ENCODE measurements at regions not wholly inside any gene's neighbourhood (a gene's known extent, or its start where the extent isn't known, plus 50 kb on each side); places are given as distances from the start of the nearest gene placed in this dataset.

- H3K4me1 Mint-ChIP-seq = no peaks in the 10 kb centered on the region
- no peak overlapping the region for H3K27ac Mint-ChIP-seq
- ATAC-seq = no peak
- Histone ChIP-seq H3K9me2 (ENCODE audit: insufficient read depth) (no peaks in the 10 kb centered on the region), H3K79me2 (replicated peaks; ENCODE audit: insufficient read depth) (no peaks in the 10 kb centered on the region), H3K27ac (ENCODE audit: low read depth) (no peak overlapping the region), H3K27me3 (ENCODE audit: insufficient read depth) (no peaks in the 10 kb centered on the region), H3F3A (replicated peaks; ENCODE audit: low read depth) (no peaks in the 10 kb centered on the region), H3K4me3 (no peak overlapping the region), H3K4me2 (no peak overlapping the region), H2AFZ (no peak overlapping the region), H3K36me3 (ENCODE audit: insufficient read depth) (no peaks in the 10 kb centered on the region), H3K4me1 (ENCODE audit: insufficient read depth) (no peaks in the 10 kb centered on the region), H4K20me1 (replicated peaks; ENCODE audit: insufficient read depth) (no peaks in the 10 kb centered on the region)
- no peak for TF ChIP-seq NANOG (IDR thresholded peaks at IDR 0.05; ENCODE audit: borderline replicate concordance)
- no peak for TF ChIP-seq EZH2 (IDR thresholded peaks at IDR 0.05; ENCODE audit: low read depth, unreplicated experiment)
- TF ChIP-seq ZNF331 (CRISPR knock-in tag; IDR thresholded peaks at IDR 0.05; ENCODE audit: low read depth) = no peak
- no peak for TF ChIP-seq CTCF (conservative IDR thresholded peaks at IDR 0.05; ENCODE audit: low read depth in 2 of 2)
- TF ChIP-seq JUNB (IDR thresholded peaks at IDR 0.05; ENCODE audit: unreplicated experiment) = no peak
- TF ChIP-seq ETS1 (IDR thresholded peaks at IDR 0.05) = no peak
- no peak for TF ChIP-seq ZNF462 (CRISPR knock-in tag; IDR thresholded peaks at IDR 0.05)
- TF ChIP-seq EZH2phosphoT487 (IDR thresholded peaks at IDR 0.05; ENCODE audit: unreplicated experiment) = no peak
- TF ChIP-seq CREB1 (CRISPR knock-in tag; IDR thresholded peaks at IDR 0.05; ENCODE audit: low read depth) = no peak
- TF ChIP-seq ZNF114 (CRISPR knock-in tag; IDR thresholded peaks at IDR 0.05) = no peak
- no peak for TF ChIP-seq STAT1 (IDR thresholded peaks at IDR 0.05; ENCODE audit: unreplicated experiment)
- no peak for TF ChIP-seq POLR2AphosphoS5 (IDR thresholded peaks at IDR 0.05; ENCODE audit: low read depth)
- H3K9me3 Mint-ChIP-seq = peaks cover 12% of the 10 kb centered on the region; the same call in 2 of the 3 replicates
- no peak overlapping the region for H3K4me3 Mint-ChIP-seq
- DNase-seq (ENCODE audit: low spot score) = no peak
- peaks cover 5% of the 10 kb centered on the region for H3K27me3 Mint-ChIP-seq (ENCODE audit: insufficient read depth, low read depth, poor library complexity)
- peaks cover 10% of the 10 kb centered on the region; the same call in 1 of the 3 replicates for H3K36me3 Mint-ChIP-seq (ENCODE audit: low read depth)
Measured at GRCh38 chr2:42872721-42873120, 80.3 kb upstream of the HAAO start.

Data from GM23338 (cell line).